ENCODE measurements at regions not wholly inside any gene's neighbourhood (a gene's known extent, or its start where the extent isn't known, plus 50 kb on each side); places are given as distances from the start of the nearest gene placed in this dataset.

DNA sequence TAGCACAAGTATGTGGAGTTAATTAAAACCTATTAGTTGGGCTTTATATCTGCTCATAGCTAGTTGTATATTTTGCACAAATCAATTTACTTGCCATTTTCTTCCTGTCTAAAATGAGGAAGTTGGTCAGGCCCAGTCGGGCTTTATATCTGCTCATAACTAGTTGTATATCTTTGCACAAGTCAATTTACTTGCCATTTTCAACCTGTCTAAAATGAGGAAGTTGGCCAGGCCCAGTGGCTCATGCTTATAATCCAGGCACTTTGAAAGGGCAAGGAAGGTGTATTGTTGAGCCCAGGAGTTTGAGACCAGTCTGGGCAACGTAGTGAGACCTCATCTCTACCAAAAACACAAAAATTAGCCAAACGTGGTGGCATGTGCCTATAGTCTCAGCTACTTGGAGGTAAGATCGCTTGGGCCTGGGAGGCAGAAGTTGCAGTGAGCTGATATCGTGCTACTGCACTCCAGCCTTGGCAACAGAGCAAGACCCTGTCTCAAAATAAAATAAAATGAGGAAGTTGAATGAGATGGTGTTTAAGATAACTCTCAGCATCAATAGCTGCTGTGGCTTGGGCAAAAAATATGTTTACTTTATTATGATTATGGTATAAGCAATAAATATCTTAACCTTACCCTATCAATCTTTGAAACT, 1558.6 kb upstream of the RAG2 start:
- no peak overlapping the region for H4K91ac ChIP-seq (ENCODE audit: insufficient read length, low read depth, low read length)
- no peaks in the 10 kb centered on the region for H3K27me3 Mint-ChIP-seq (ENCODE audit: low read depth)
- no peak overlapping the region for H2BK12ac ChIP-seq (ENCODE audit: insufficient read length, low read depth, low read length)
- no peaks in the 10 kb centered on the region for H3K79me1 ChIP-seq (ENCODE audit: insufficient read depth, low read depth, low read length, poor library complexity, severe bottlenecking)
- no peak overlapping the region for H4K8ac ChIP-seq (replicated peaks; ENCODE audit: insufficient read length, low read depth, low read length)
- H2AK5ac ChIP-seq (ENCODE audit: insufficient read length, low read length): no peak overlapping the region
- peaks cover 29 to 37% of the 10 kb centered on the region in 2 experiments for H3K4me1 Mint-ChIP-seq
- no peak overlapping the region for H2BK5ac ChIP-seq (ENCODE audit: insufficient read length, low read length)
- no peak overlapping the region for H3K4ac ChIP-seq (ENCODE audit: low read depth, low read length)
- no peaks in the 10 kb centered on the region for H3K9me3 ChIP-seq (ENCODE audit: control insufficient read depth, low read depth, low read length)
- H3K4me1 ChIP-seq (ENCODE audit: insufficient read depth, low read length): peaks cover 2% of the 10 kb centered on the region; the same call in 1 of the 2 replicates
- no peaks in the 10 kb centered on the region for H4K20me1 ChIP-seq (ENCODE audit: control insufficient read depth, insufficient read depth, insufficient read length)
- H3K23ac ChIP-seq (ENCODE audit: insufficient read length, low read depth, low read length): no peak overlapping the region
- no peaks in the 10 kb centered on the region for H3K79me2 ChIP-seq (ENCODE audit: insufficient read depth, low read length)
- no peak overlapping the region for H3K56ac ChIP-seq (ENCODE audit: insufficient read length, low read depth, low read length)
- H2BK15ac ChIP-seq (ENCODE audit: low read depth, low read length): no peak overlapping the region
- no peak overlapping the region for H2BK120ac ChIP-seq (ENCODE audit: low read depth, low read length, poor library complexity, severe bottlenecking)
- peak overlapping the region in 1 of 3 experiments; percentile 48; a peak in 2 of 7 replicates for H3K27ac Mint-ChIP-seq
- WGBS (ENCODE audit: extremely low coverage, insufficient read length, low lambda C conversion rate): no CpG with 5 or more reads among the region's 5 CpGs
- no peak overlapping the region; the same call in 1 of the 2 replicates for H3K14ac ChIP-seq (ENCODE audit: insufficient read depth, low read length)
- no peaks in the 10 kb centered on the region for H3K23me2 ChIP-seq (ENCODE audit: insufficient read length, low read depth, low read length, poor library complexity, severe bottlenecking)
- no peak overlapping the region for H2AFZ ChIP-seq (ENCODE audit: low read length)
- H4K5ac ChIP-seq (ENCODE audit: insufficient read length, low read depth, low read length): no peak overlapping the region
- H3K27ac ChIP-seq (ENCODE audit: insufficient read length, low read depth, low read length): no peak overlapping the region
- H3K9ac ChIP-seq (ENCODE audit: extremely low read depth, insufficient read length, low read length): no peak overlapping the region
- TF ChIP-seq, protein P1, sequence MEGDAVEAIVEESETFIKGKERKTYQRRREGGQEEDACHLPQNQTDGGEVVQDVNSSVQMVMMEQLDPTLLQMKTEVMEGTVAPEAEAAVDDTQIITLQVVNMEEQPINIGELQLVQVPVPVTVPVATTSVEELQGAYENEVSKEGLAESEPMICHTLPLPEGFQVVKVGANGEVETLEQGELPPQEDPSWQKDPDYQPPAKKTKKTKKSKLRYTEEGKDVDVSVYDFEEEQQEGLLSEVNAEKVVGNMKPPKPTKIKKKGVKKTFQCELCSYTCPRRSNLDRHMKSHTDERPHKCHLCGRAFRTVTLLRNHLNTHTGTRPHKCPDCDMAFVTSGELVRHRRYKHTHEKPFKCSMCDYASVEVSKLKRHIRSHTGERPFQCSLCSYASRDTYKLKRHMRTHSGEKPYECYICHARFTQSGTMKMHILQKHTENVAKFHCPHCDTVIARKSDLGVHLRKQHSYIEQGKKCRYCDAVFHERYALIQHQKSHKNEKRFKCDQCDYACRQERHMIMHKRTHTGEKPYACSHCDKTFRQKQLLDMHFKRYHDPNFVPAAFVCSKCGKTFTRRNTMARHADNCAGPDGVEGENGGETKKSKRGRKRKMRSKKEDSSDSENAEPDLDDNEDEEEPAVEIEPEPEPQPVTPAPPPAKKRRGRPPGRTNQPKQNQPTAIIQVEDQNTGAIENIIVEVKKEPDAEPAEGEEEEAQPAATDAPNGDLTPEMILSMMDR (conservative IDR thresholded peaks at IDR 0.05): no peak
- H3K36me3 Mint-ChIP-seq (ENCODE audit: insufficient read depth in 1 of 3, low read depth in 3 of 3): no peaks in the 10 kb centered on the region
- H3K27me3 ChIP-seq (ENCODE audit: insufficient read depth, low read length): no peaks in the 10 kb centered on the region
- no peak overlapping the region for H3K18ac ChIP-seq (ENCODE audit: insufficient read length, low read depth, low read length)
- no peak overlapping the region for H3T11ph ChIP-seq (ENCODE audit: low read length)
- no peak overlapping the region for H3K4me3 Mint-ChIP-seq
- H3K4me2 ChIP-seq (ENCODE audit: insufficient read depth, insufficient read length, low read length): no peak overlapping the region
- H2BK20ac ChIP-seq (ENCODE audit: low read depth, low read length, poor library complexity, severe bottlenecking): no peak overlapping the region
- DNase-seq: no peak
- no peaks in the 10 kb centered on the region for H3K9me3 Mint-ChIP-seq
